ENCODE measurements at regions not wholly inside any gene's neighbourhood (a gene's known extent, or its start where the extent isn't known, plus 50 kb on each side); places are given as distances from the start of the nearest gene placed in this dataset.
"Not testable (repeated sequence)": the region's sequence is repeated elsewhere in the genome, so short reads cannot be mapped to it uniquely, and the experiment has no call there.

DNA sequence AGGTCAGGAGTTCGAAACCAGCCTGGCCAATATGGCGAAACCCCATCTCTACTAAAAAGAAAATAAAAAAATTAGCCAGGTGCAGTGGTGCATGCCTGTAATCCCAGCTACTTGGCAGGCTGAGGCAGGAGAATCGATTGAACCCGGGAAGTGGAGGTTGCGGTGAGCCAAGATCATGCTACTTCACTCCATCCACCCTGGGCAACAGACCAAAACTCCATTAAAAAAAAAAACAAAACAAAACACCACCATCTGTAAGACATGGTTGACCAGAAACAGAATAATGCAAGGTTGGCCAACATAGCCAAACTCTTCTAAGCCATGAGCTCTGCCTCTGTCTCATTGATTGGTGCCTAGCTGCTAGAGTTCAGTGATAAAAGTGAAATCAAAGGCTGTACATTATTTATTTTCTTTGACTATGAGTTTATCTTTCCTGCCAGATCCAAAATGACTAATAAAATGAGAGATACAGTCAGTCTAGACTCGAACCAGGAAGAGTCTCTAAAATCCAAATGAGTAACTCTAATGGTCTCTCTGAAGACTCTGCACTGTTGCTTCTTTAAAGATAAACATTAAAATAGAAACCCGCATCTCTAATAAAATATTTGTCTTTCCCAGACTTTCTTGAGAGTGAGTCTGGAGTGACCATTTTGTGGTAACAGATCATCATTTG lies 404.7 kb downstream of the DAD1 start:
- Histone ChIP-seq H3K4me1 (ENCODE audit: control insufficient read depth, insufficient read depth, low read length, poor library complexity, severe bottlenecking) (no peaks in the 10 kb centered on the region), H3K36me3 (ENCODE audit: control insufficient read depth, insufficient read depth, low read length) (no peaks in the 10 kb centered on the region), H3K4me3 (ENCODE audit: insufficient read depth, low read depth, low read length, poor library complexity, severe bottlenecking) (no peak overlapping the region), H3K27ac (ENCODE audit: insufficient read depth, low read length, poor library complexity, severe bottlenecking) (no peak overlapping the region), H3K27me3 (replicated peaks; ENCODE audit: control insufficient read depth, insufficient read depth, low read length, poor library complexity, severe bottlenecking) (no peaks in the 10 kb centered on the region), H3K9me3 (ENCODE audit: control insufficient read depth, low read length) (no peaks in the 10 kb centered on the region)
- no peak for DNase-seq

DNA sequence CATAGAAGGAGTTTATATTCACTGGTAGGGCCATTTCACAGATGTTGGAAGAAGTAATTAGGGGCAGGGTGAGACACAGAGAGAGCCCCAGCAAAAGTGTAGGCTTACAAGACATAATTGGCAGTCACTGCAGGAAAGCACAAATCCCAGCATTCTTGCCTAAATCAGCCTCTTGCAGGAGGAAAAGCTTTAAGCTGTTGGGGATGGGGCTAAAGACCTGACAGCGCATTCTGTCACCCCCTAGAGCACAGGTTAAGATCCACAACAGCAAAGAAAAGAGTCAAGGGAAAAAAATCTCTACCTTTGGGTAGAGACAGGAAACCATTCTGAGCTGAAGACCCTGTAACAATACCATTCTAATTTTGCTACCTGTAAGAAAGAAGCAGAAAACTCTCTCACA lies 409.0 kb downstream of the DAD1 start:
- H3K4me1 ChIP-seq (ENCODE audit: control insufficient read depth, insufficient read depth, low read length, poor library complexity, severe bottlenecking): no peaks in the 10 kb centered on the region
- DNase-seq: no peak
- no peaks in the 10 kb centered on the region for H3K36me3 ChIP-seq (ENCODE audit: control insufficient read depth, insufficient read depth, low read length)
- no peaks in the 10 kb centered on the region for H3K9me3 ChIP-seq (ENCODE audit: control insufficient read depth, low read length)
- H3K27me3 ChIP-seq (replicated peaks; ENCODE audit: control insufficient read depth, insufficient read depth, low read length, poor library complexity, severe bottlenecking): no peaks in the 10 kb centered on the region
- H3K27ac ChIP-seq (ENCODE audit: insufficient read depth, low read length, poor library complexity, severe bottlenecking): no peak overlapping the region
- no peak overlapping the region for H3K4me3 ChIP-seq (ENCODE audit: insufficient read depth, low read depth, low read length, poor library complexity, severe bottlenecking)

DNA sequence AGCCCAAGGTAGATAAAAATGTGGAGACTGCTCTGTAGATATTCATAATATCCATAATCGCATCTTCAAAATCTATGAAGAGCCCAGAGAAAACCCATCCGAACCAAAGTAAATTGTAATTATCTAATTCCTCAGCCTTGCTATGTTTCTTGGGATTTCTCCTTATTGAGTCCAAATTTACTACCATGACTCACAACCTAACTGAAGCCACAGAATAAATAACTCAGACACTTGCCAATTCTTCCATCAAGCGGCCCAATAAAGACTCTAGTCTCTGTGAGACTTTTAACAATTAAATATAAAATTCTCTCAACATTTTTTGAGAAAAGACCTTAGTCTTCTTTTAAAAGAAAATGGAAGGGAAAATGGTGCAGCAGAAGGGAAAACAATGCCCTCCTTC lies 409.8 kb downstream of the DAD1 start:
- Histone ChIP-seq H3K36me3 (ENCODE audit: control insufficient read depth, insufficient read depth, low read length) (no peaks in the 10 kb centered on the region), H3K4me3 (ENCODE audit: insufficient read depth, low read depth, low read length, poor library complexity, severe bottlenecking) (no peak overlapping the region), H3K9me3 (ENCODE audit: control insufficient read depth, low read length) (no peaks in the 10 kb centered on the region), H3K27ac (ENCODE audit: insufficient read depth, low read length, poor library complexity, severe bottlenecking) (no peak overlapping the region), H3K4me1 (ENCODE audit: control insufficient read depth, insufficient read depth, low read length, poor library complexity, severe bottlenecking) (no peaks in the 10 kb centered on the region), H3K27me3 (replicated peaks; ENCODE audit: control insufficient read depth, insufficient read depth, low read length, poor library complexity, severe bottlenecking) (no peaks in the 10 kb centered on the region)
- DNase-seq: no peak

DNA sequence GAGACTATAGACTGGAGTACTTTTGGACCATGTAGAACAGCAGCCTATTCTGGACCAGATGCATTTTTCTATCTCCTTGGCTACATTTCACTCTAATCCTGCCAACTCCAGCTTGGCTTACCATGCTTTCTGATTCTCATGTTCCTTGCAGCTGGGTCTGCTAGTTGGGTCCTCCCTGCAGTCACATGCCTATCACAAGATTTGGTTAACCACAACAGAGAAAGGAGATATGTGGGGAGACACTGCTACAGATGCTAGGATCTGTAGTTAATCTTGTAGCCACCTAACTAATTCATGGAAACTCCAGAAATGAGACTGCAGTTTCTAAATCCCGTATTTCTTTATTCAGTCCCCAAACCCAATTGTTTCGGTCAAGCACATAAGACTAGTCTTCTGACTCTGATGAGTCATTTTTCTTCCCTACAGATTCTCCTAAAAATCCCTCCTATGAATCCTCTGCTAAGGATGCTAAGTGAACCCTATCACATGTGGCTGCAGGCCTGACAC lies 410.6 kb downstream of the DAD1 start:
- Histone ChIP-seq H3K27me3 (replicated peaks; ENCODE audit: control insufficient read depth, insufficient read depth, low read length, poor library complexity, severe bottlenecking) (no peaks in the 10 kb centered on the region), H3K9me3 (ENCODE audit: control insufficient read depth, low read length) (no peaks in the 10 kb centered on the region)
- no peak for DNase-seq

DNA sequence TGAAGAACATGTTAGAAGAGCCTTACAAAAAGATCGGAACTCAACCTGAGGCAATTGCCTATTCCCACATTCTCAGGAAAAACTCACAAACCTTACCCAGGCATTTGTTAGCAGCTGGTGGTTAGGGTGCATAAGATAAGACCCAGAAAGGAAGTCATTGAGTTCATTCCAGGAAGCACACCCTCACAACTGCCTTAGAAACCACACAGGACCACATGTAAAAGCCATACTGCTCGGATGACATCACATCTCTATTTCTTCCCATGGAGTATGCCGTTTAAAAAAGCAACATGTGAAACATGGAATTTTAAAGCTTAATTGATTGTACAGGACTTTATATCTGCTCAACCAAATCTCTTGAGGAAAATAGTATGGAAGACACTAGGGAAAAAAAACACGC lies 411.2 kb downstream of the DAD1 start:
- Histone ChIP-seq H3K9me3 (ENCODE audit: control insufficient read depth, low read length) (no peaks in the 10 kb centered on the region), H3K36me3 (ENCODE audit: control insufficient read depth, insufficient read depth, low read length) (no peaks in the 10 kb centered on the region), H3K27me3 (replicated peaks; ENCODE audit: control insufficient read depth, insufficient read depth, low read length, poor library complexity, severe bottlenecking) (no peaks in the 10 kb centered on the region), H3K4me3 (ENCODE audit: insufficient read depth, low read depth, low read length, poor library complexity, severe bottlenecking) (no peak overlapping the region), H3K4me1 (ENCODE audit: control insufficient read depth, insufficient read depth, low read length, poor library complexity, severe bottlenecking) (no peaks in the 10 kb centered on the region), H3K27ac (ENCODE audit: insufficient read depth, low read length, poor library complexity, severe bottlenecking) (no peak overlapping the region)
- DNase-seq: no peak

More for the DNA sequence above, 410.6 kb downstream of the DAD1 start:
- H3K36me3 ChIP-seq (ENCODE audit: control insufficient read depth, insufficient read depth, low read length): no peaks in the 10 kb centered on the region
- H3K4me1 ChIP-seq (ENCODE audit: control insufficient read depth, insufficient read depth, low read length, poor library complexity, severe bottlenecking): no peaks in the 10 kb centered on the region
- H3K4me3 ChIP-seq (ENCODE audit: insufficient read depth, low read depth, low read length, poor library complexity, severe bottlenecking): no peak overlapping the region
- H3K27ac ChIP-seq (ENCODE audit: insufficient read depth, low read length, poor library complexity, severe bottlenecking): no peak overlapping the region

DNA sequence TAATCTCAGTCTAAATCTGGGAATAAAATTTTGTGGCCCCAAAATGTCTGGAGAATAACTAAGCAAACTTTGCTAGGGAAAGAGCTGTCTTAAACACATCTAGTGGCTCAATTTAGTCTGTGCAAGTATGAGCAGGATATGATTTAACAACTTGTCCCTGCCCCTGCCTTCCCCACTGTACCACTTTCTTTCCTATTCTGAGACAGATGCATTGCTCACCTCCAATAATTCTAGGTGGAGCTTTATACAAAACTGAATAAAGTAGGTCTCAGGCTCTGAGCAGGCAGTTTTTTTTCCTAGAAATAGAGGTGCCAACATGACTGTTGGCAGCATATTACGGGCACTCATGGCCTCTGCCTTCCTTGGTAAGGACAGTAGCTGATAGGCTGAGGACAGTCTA lies 412.1 kb downstream of the DAD1 start:
- no peak overlapping the region for H3K4me3 ChIP-seq (ENCODE audit: insufficient read depth, low read depth, low read length, poor library complexity, severe bottlenecking)
- no peaks in the 10 kb centered on the region for H3K9me3 ChIP-seq (ENCODE audit: control insufficient read depth, low read length)
- no peak overlapping the region for H3K27ac ChIP-seq (ENCODE audit: insufficient read depth, low read length, poor library complexity, severe bottlenecking)
- no peaks in the 10 kb centered on the region for H3K4me1 ChIP-seq (ENCODE audit: control insufficient read depth, insufficient read depth, low read length, poor library complexity, severe bottlenecking)
- no peaks in the 10 kb centered on the region for H3K27me3 ChIP-seq (replicated peaks; ENCODE audit: control insufficient read depth, insufficient read depth, low read length, poor library complexity, severe bottlenecking)
- H3K36me3 ChIP-seq (ENCODE audit: control insufficient read depth, insufficient read depth, low read length): no peaks in the 10 kb centered on the region
- no peak for DNase-seq

DNA sequence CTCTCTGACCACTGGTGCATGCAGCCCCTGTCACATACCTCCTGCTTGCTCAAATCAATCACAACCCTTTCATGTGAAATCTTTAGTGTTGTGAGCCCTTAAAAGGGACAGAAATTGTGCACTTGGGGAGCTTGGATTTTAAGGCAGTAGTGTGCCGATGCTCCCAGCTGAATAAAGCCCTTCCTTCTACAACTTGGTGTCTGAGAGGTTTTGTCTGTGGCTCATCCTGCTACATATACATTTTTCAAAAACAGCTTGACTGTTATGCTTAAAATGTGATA lies 413.8 kb downstream of the DAD1 start:
- DNase-seq; H3K36me3 ChIP-seq (ENCODE audit: control insufficient read depth, insufficient read depth, low read length); H3K27ac ChIP-seq (ENCODE audit: insufficient read depth, low read length, poor library complexity, severe bottlenecking); H3K27me3 ChIP-seq (replicated peaks; ENCODE audit: control insufficient read depth, insufficient read depth, low read length, poor library complexity, severe bottlenecking); H3K4me3 ChIP-seq (ENCODE audit: insufficient read depth, low read depth, low read length, poor library complexity, severe bottlenecking); H3K9me3 ChIP-seq (ENCODE audit: control insufficient read depth, low read length); H3K4me1 ChIP-seq (ENCODE audit: control insufficient read depth, insufficient read depth, low read length, poor library complexity, severe bottlenecking): not testable (repeated sequence)

DNA sequence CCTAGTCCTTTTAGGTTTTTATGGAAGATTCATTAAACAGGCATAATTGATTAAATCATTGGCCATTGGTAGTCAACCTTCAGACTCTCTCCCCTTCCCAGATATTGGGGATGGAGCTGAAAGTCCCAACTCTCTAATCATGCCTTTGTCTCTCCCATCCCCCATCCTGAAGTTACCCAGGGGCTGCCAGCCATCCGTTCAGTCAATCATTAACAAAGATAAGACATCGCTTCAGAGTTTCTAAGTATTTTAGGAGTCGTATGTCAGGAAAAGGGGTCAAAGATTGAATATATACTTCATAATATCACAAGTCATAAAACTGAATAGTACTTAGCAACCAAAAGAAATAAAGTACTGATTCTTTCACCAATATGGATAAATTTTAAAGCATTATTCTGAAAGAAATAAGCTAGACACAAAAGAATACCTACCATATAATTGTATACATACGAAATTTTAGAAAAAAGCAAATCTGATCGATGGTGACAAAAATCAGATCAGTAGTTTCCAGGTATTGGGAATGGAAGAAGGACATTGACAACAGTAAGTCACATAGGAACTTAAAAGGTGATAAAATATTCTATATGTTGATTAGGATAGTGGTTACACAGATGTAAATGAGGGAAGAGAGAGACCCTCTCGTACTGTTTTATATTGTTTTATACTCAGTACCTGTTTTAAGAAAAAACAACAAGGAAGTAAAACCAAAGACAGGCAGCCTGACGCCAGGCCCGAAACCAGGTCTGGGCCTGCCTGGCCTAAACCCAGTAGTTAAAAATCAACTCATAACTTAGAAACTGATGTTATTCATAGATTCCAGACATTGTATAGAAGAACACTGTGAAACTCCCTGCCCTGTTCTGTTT lies 414.4 kb downstream of the DAD1 start:
- H3K27me3 ChIP-seq (replicated peaks; ENCODE audit: control insufficient read depth, insufficient read depth, low read length, poor library complexity, severe bottlenecking): no peaks in the 10 kb centered on the region
- no peak for DNase-seq
- H3K9me3 ChIP-seq (ENCODE audit: control insufficient read depth, low read length): no peaks in the 10 kb centered on the region
- no peaks in the 10 kb centered on the region for H3K4me1 ChIP-seq (ENCODE audit: control insufficient read depth, insufficient read depth, low read length, poor library complexity, severe bottlenecking)
- no peak overlapping the region for H3K4me3 ChIP-seq (ENCODE audit: insufficient read depth, low read depth, low read length, poor library complexity, severe bottlenecking)
- H3K36me3 ChIP-seq (ENCODE audit: control insufficient read depth, insufficient read depth, low read length): no peaks in the 10 kb centered on the region
- no peak overlapping the region for H3K27ac ChIP-seq (ENCODE audit: insufficient read depth, low read length, poor library complexity, severe bottlenecking)

DNA sequence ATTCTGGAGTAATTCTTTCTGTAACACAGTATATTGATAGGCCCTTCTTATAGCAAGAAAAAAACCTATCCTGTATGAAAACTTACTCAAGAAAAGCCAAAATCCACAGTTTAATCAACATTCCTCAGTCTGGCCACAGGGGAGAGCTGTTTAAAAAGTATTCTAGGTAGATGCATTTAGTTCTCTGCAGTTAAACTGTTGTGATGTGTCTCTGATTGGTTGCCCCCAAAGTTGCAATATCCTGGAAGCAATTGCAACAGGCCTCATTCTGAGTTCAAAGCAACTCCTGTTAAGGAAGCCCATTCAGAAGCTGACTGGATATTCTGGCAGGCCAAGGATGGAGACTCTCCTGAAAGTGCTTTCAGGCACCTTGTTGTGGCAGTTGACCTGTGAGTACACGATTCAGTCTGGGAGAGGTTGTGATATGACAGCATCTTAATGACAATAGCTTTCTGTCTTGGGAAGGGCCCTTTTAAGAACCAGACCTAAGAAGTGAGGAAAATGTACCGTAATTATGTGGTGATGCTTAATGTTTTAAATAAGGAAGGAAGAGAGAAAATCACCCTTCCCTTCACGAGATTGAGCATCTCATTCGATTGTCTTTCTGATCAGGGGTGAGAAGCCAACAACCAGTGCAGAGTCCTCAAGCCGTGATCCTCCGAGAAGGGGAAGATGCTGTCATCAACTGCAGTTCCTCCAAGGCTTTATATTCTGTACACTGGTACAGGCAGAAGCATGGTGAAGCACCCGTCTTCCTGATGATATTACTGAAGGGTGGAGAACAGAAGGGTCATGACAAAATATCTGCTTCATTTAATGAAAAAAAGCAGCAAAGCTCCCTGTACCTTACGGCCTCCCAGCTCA lies 420.7 kb downstream of the DAD1 start:
- no peaks in the 10 kb centered on the region for H3K36me3 ChIP-seq (ENCODE audit: control insufficient read depth, insufficient read depth, low read length)
- H3K27me3 ChIP-seq (replicated peaks; ENCODE audit: control insufficient read depth, insufficient read depth, low read length, poor library complexity, severe bottlenecking): no peaks in the 10 kb centered on the region
- H3K4me1 ChIP-seq (ENCODE audit: control insufficient read depth, insufficient read depth, low read length, poor library complexity, severe bottlenecking): no peaks in the 10 kb centered on the region
- H3K27ac ChIP-seq (ENCODE audit: insufficient read depth, low read length, poor library complexity, severe bottlenecking): no peak overlapping the region
- DNase-seq: no peak
- no peak overlapping the region for H3K4me3 ChIP-seq (ENCODE audit: insufficient read depth, low read depth, low read length, poor library complexity, severe bottlenecking)
- H3K9me3 ChIP-seq (ENCODE audit: control insufficient read depth, low read length): no peaks in the 10 kb centered on the region

DNA sequence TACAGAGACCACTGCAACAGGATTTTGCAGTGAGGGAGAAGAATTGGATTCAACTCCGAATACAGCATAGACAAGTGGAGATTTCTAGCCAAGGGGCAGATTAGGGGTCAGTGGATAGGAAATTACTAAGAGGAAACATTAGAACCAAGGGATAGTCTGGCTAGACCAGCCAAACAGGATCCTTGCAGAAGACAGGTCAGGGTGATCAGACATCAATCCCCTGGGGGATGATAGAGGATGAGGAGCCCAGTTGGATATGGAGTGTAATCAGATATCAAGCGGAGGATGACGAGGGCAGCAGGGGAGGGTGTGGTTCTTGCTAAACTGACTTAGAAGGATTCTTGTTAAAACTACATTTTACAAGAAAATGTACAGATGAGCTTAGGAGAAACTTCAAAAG lies 424.4 kb downstream of the DAD1 start:
- no peaks in the 10 kb centered on the region for H3K27me3 ChIP-seq (replicated peaks; ENCODE audit: control insufficient read depth, insufficient read depth, low read length, poor library complexity, severe bottlenecking)
- H3K4me3 ChIP-seq (ENCODE audit: insufficient read depth, low read depth, low read length, poor library complexity, severe bottlenecking): no peak overlapping the region
- DNase-seq: no peak

More for the DNA sequence above, 424.4 kb downstream of the DAD1 start:
- Histone ChIP-seq H3K9me3 (ENCODE audit: control insufficient read depth, low read length) (no peaks in the 10 kb centered on the region), H3K4me1 (ENCODE audit: control insufficient read depth, insufficient read depth, low read length, poor library complexity, severe bottlenecking) (no peaks in the 10 kb centered on the region), H3K36me3 (ENCODE audit: control insufficient read depth, insufficient read depth, low read length) (no peaks in the 10 kb centered on the region), H3K27ac (ENCODE audit: insufficient read depth, low read length, poor library complexity, severe bottlenecking) (no peak overlapping the region)

Data from effector memory CD4-positive, alpha-beta T cell (primary cell).